Superior temporal gyrus (tissue), 1 donor: ENCODE measurements at regions not wholly inside any gene's neighbourhood (a gene's known extent, or its start where the extent isn't known, plus 50 kb on each side); places are given as distances from the start of the nearest gene placed in this dataset.
"Not testable (repeated sequence)": the region's sequence is repeated elsewhere in the genome, so short reads cannot be mapped to it uniquely, and the experiment has no call there.

Source experiments
- DNase-seq: peaks from one replicate; pipeline ENCODE4 v3.0.0-alpha.2; 2016; ENCODE audit errors: extremely low spot score

DNA sequence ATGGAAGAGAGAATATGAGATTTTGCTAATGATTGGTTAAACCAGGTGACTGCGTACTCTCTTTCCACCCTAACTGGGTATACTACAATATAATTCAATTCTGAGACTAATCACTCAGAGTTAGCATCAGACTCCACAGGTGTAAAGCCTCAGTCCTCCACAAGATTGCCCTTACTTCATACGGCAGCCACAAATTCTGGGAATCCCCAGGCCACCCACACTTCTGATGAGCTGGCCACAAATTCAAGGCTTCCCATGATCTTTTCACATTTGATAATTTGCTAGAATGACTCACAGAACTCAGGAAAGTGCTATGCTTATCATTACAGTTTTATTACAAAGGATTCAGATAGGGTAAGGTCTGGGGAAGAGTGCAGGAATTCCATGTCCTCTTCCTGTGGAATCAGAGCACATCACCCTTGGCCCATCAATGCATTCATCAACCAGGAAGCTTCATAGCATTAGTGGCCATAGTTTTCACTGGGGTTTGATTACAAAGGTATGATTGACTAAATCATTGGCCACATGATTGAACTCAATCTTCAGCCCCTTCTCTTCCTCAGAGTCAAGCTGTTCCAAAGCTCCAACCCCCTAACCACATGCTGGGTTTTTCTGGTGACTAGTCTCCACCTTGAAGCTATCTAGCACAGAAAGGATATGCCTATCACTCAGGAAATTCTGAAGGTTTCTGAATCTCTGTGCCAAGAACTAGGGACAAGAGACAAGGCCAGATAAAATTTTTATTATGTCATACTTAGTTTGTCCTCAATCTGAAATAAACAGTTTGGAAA, 131.7 kb downstream of the HHIPL2 start:
- no peak for DNase-seq

- DNase-seq: no peak
Observed at GRCh38 chr1:222415441-222415840, 132.5 kb downstream of the HHIPL2 start.

- DNase-seq: no peak
Observed at GRCh38 chr1:222413991-222414549, 133.8 kb downstream of the HHIPL2 start.

DNA sequence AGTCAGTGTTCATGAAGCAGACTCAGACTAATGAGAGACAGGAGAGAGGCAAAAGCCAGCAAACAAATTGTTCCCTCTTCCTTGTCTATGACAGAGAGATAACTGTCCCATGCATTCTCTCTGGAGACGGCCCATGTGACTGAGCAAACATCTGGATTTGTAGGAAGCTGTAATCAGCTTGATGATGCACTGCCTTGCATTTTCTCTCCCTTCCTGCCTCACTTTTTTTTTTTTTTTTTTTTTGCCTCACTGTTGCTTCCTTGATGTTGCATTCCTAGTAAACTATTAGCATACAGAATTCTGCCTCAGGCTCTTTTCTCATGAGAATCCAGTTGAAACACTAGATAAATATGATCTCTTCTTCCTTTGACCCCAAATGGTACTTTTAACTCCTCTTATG, 134.5 kb downstream of the HHIPL2 start:
- no peak for DNase-seq

DNA sequence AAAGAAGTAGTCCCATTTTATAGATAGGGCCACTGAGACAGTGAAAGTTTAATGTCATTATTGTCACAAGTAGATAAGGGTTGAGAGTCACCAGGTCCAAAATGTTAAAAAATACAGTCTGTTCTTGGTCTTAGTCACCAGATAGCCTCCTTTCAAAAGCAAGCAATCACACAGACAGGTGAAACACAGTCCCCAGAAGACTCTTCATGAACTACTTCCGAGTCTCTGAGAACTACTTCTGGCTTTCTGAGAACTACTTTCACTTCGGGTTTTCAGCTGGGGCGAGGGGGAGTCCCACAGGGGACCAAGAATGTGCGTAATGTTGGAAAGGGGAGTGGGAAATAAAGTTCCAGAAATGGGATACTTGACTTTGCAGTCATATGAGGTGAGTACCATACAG, 143.2 kb downstream of the HHIPL2 start:
- DNase-seq: no peak

DNA sequence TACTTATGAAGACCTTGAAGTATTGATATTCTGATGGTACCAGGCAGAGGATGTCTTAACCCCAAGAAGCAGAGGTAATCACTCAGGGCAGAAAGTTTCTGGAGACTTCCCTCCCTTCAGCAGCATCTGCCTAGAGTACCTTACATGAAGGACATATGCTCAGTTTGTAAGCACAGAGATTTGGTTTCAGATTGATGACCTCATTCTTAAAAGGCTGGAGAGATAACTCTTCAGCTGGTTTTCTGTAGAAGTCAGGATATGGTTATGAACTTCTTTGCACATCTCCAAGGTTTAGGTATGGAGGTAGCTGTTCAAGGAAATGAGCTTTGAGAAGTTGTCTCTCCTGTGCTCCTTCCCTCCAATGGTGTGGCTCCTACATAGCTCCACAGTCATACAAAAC, 148.7 kb downstream of the HHIPL2 start:
- DNase-seq: no peak

GRCh38 chr1:222394224-222394623, 153.7 kb downstream of the HHIPL2 start:
- DNase-seq: no peak

DNA sequence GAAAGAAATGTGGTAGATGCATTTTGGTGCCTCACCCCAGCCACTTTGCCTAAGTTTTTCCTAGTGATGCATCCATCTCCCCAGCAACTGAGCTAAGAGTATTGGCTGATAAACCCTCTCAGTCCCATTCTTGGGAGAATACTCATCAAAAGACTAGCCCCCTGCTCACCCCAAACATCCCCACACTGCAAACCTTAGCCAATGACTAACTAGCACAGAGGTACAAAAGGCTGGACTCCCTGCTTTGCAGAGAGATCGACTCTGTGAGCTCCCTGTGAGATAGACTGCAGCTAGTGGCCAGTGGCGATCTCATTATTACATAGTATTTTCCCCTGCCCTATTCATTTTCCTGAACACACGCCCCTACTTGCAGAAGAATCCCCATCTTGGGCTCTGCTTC, 155.3 kb downstream of the HHIPL2 start:
- no peak for DNase-seq

DNA sequence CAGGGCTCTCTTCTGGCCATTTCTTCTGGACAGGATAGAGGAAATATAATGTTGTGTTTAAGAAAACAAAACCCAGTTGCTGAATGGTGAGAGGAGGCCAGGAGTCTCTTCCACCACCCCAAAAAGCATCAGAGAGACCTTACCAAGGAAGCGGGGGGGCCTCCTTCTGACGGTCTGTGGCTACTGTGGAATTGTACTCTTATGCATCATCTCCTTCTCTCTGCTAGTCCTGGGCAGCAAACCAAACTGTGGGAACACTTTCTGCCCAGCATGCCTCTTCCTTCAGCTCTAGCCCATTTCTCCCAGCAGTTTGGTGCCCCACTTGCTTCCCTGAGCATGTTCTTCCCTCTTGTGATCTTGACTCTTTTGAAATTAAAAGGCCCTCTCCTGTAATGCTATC, 157.7 kb downstream of the HHIPL2 start:
- no peak for DNase-seq

GRCh38 chr1:222387007-222387814, 160.7 kb downstream of the HHIPL2 start:
- no peak for DNase-seq

- DNase-seq: no peak
Observed at GRCh38 chr1:222385955-222386354, 161.9 kb downstream of the HHIPL2 start.

DNA sequence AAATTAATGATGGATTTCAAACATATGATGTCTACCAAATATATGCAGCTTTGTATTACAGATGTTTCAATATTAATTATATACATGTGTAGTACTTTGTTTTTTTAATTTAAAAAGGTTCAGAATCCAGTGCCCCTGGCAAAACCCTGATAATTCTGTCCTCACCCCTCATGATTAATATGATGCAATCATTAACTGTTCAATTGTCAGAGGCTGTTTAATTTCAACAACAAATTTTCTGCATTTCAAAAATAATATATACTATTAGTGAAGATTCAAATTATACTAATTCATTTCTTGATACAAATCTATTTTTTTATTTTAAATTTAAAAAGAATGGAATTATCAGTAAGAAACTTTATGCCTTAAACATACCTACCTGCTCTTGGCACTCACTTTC, 162.6 kb downstream of the HHIPL2 start:
- no peak for DNase-seq

GRCh38 chr1:222384531-222384930, 163.4 kb downstream of the HHIPL2 start:
- no peak for DNase-seq

- no peak for DNase-seq
Observed at GRCh38 chr1:222382171-222382570, 165.7 kb downstream of the HHIPL2 start.

GRCh38 chr1:222377428-222378088, 170.3 kb downstream of the HHIPL2 start:
- no peak for DNase-seq

- DNase-seq: not testable (repeated sequence)
Observed at GRCh38 chr1:222376791-222377190, 171.1 kb downstream of the HHIPL2 start.

DNA sequence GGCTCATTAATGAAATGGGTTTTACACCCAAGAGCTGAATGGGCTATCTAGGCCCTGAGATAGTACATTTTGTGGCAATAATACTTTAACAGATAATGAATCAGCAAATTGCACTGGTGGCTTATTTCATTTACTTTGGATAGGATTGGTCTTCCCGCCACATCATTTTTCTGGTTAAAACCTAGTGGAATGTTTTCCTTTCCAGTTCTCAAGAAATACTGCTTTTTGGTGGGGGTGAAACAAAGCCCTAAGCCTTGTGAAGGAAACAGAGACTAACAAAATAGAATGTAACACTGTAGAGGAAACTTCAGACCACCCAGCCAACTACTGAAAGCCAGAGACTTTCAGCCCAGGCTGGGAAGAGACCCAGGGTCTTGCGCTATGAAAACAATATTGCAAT, 172.2 kb downstream of the HHIPL2 start:
- no peak for DNase-seq

- peak; percentile 19 for DNase-seq
Observed at GRCh38 chr1:222373831-222374602, 173.9 kb downstream of the HHIPL2 start.

- no peak for DNase-seq
Observed at GRCh38 chr1:222373216-222373615, 174.7 kb downstream of the HHIPL2 start.

DNA sequence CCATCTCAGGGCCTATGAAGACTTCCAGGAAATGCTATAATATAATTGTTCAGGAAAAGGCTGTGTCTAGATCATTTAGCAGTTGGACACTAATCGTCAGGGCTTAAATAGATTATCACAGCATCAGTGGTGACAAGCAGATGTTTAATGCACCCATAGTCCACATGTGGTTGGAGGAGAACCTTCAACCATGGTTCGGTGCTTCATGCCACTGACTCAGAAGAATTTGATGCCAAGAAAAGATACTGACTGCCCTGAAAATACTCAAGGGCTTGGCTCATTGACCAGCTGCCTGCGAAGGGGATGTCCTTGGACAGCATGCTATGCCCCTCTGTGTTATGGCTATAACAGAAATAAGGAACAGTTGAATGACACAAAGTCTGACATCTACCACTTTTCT, 175.7 kb downstream of the HHIPL2 start:
- no peak for DNase-seq

- DNase-seq: no peak
Observed at GRCh38 chr1:222370913-222371675, 176.8 kb downstream of the HHIPL2 start.
